DOHH2 (cell line): ENCODE measurements at regions not wholly inside any gene's neighbourhood (a gene's known extent, or its start where the extent isn't known, plus 50 kb on each side); places are given as distances from the start of the nearest gene placed in this dataset.

Experiments used
- H3F3A ChIP-seq: fragments of 200-600 bp; sonication (generic), shearing (Covaris generic); 2 replicates; pipeline ENCODE4 v1.6.0; 2016; ENCODE audit warnings: antibody characterized with exemption, mild to moderate bottlenecking; ENCODE audit not compliant: control insufficient read depth, insufficient read depth
- H3K27ac ChIP-seq: fragments of 200-600 bp; sonication (generic); 2 replicates; pipeline ENCODE4 v1.5.1; 2014; ENCODE audit warnings: low read depth, mild to moderate bottlenecking, low read length, moderate library complexity
- H3K27me3 ChIP-seq: fragments of 200-600 bp; sonication (generic); 2 replicates; pipeline ENCODE4 v1.6.1; 2014; ENCODE audit warnings: mild to moderate bottlenecking, low read length, mixed read lengths; ENCODE audit not compliant: control insufficient read depth
- H3K36me3 ChIP-seq: fragments of 200-600 bp; sonication (generic); 2 replicates; pipeline ENCODE4 v1.6.1; 2014; ENCODE audit warnings: mild to moderate bottlenecking, low read length, moderate library complexity, mixed read lengths; ENCODE audit not compliant: control insufficient read depth
- H3K4me1 ChIP-seq: fragments of 200-600 bp; sonication (generic); 2 replicates; pipeline ENCODE4 v1.6.1; 2014; ENCODE audit warnings: mild to moderate bottlenecking, low read length, mixed read lengths; ENCODE audit not compliant: control insufficient read depth
- H3K4me2 ChIP-seq: fragments of 200-600 bp; sonication (generic); 2 replicates; pipeline ENCODE4 v1.6.0; 2014; ENCODE audit warnings: mild to moderate bottlenecking, low read length, moderate library complexity
- H3K4me3 ChIP-seq: fragments of 200-600 bp; sonication (generic); 2 replicates; pipeline ENCODE4 v1.5.1; 2014; ENCODE audit warnings: mild to moderate bottlenecking, low read length, mixed read lengths
- H3K79me2 ChIP-seq: fragments of 200-600 bp; sonication (generic); 2 replicates; pipeline ENCODE4 v1.6.1; 2014; ENCODE audit warnings: mild to moderate bottlenecking, low read length, mixed read lengths; ENCODE audit not compliant: control insufficient read depth
- H3K9me2 ChIP-seq: fragments of 200-600 bp; sonication (generic); replicated peaks from 2 replicates; pipeline ENCODE4 v1.6.1; 2014; ENCODE audit warnings: mild to moderate bottlenecking, low read length, mixed read lengths; ENCODE audit not compliant: control insufficient read depth
- H3K9me3 ChIP-seq: fragments of 200-600 bp; sonication (generic); 2 replicates; pipeline ENCODE4 v1.6.1; 2014; ENCODE audit warnings: antibody characterized with exemption, low read length, mixed read lengths; ENCODE audit not compliant: control insufficient read depth, insufficient read depth
- H4K20me1 ChIP-seq: fragments of 200-600 bp; sonication (generic); 2 replicates; pipeline ENCODE4 v1.6.0; 2014; ENCODE audit warnings: low read depth, mild to moderate bottlenecking, antibody characterized with exemption, low read length, moderate library complexity; ENCODE audit not compliant: control insufficient read depth, insufficient read depth
- CTCF ChIP-seq: fragments of 200-600 bp; sonication (generic); IDR thresholded peaks from one replicate; pipeline ENCODE4 v1.5.1; 2014; ENCODE audit warnings: antibody characterized with exemption, mild to moderate bottlenecking, low read depth, low read length; ENCODE audit not compliant: poor library complexity, severe bottlenecking
- EZH2phosphoT487 ChIP-seq: fragments of 200-600 bp; sonication (generic); IDR thresholded peaks from 2 replicates; pipeline ENCODE4 v1.6.1; 2017; ENCODE audit warnings: borderline replicate concordance, mild to moderate bottlenecking, antibody characterized with exemption, low read length, moderate library complexity, mixed read lengths

- TF ChIP-seq EZH2phosphoT487 (no peak), CTCF (no peak)
- no peaks in the 10 kb centered on the region for H3K9me3 ChIP-seq
- no peak overlapping the region for H3K4me2 ChIP-seq
- H3K4me1 ChIP-seq, result no peaks in the 10 kb centered on the region
- H3K79me2 ChIP-seq, result no peaks in the 10 kb centered on the region
- no peaks in the 10 kb centered on the region for H3K36me3 ChIP-seq
- H3K27ac ChIP-seq, result no peak overlapping the region
- no peaks in the 10 kb centered on the region for H3F3A ChIP-seq
- no peaks in the 10 kb centered on the region for H3K27me3 ChIP-seq
- H3K4me3 ChIP-seq, result no peak overlapping the region
- no peaks in the 10 kb centered on the region for H3K9me2 ChIP-seq
- H4K20me1 ChIP-seq, result no peaks in the 10 kb centered on the region
Observed at GRCh38 chr6:141395443-141396008, 737.2 kb upstream of the GJE1 start.

GRCh38 chr6:141394565-141395051, 738.1 kb upstream of the GJE1 start:
- Histone ChIP-seq H3K9me2 (no peaks in the 10 kb centered on the region), H3K27ac (no peak overlapping the region), H4K20me1 (no peaks in the 10 kb centered on the region), H3K4me1 (no peaks in the 10 kb centered on the region), H3K79me2 (no peaks in the 10 kb centered on the region), H3K9me3 (no peaks in the 10 kb centered on the region), H3K4me3 (no peak overlapping the region), H3K4me2 (no peak overlapping the region), H3K36me3 (no peaks in the 10 kb centered on the region), H3F3A (no peaks in the 10 kb centered on the region), H3K27me3 (no peaks in the 10 kb centered on the region)
- TF ChIP-seq EZH2phosphoT487 (no peak), CTCF (no peak)

GRCh38 chr6:141394125-141394536, 738.6 kb upstream of the GJE1 start:
- no peak overlapping the region for H3K4me2 ChIP-seq
- no peak for TF ChIP-seq CTCF
- no peak for TF ChIP-seq EZH2phosphoT487
- no peaks in the 10 kb centered on the region for H3K79me2 ChIP-seq
- H4K20me1 ChIP-seq, result no peaks in the 10 kb centered on the region
- no peak overlapping the region for H3K4me3 ChIP-seq
- no peaks in the 10 kb centered on the region for H3K27me3 ChIP-seq
- H3K27ac ChIP-seq, result no peak overlapping the region
- no peaks in the 10 kb centered on the region for H3K4me1 ChIP-seq
- no peaks in the 10 kb centered on the region for H3K9me2 ChIP-seq
- no peaks in the 10 kb centered on the region for H3F3A ChIP-seq
- H3K9me3 ChIP-seq, result no peaks in the 10 kb centered on the region
- H3K36me3 ChIP-seq, result no peaks in the 10 kb centered on the region
